HepG2 (cell line): ENCODE measurements at regions not wholly inside any gene's neighbourhood (a gene's known extent, or its start where the extent isn't known, plus 50 kb on each side); places are given as distances from the start of the nearest gene placed in this dataset.

Experiments
- ATAC-seq: fragments of 200-7000 bp; cut with Tn5 transposase; 3 replicates; pipeline ENCODE4 v1.9.1; 2020; ENCODE audit warnings: mild to moderate bottlenecking, moderate library complexity
- BruUV-seq: library from RNA; stranded (reverse); fragments of 400-500 nt; replicated peaks from 2 replicates; lab custom pipeline; 2021; lab: Mats Ljungman, UMichigan
- CTCF ChIA-PET: fragments of 300-600 bp; formaldehyde crosslinking; extraction: SDS; loops from one replicate; lab custom pipeline; 2021; ENCODE audit warnings: low total read pairs, inconsistent platforms, low intra/inter-chr PET ratio; lab: Yijun Ruan, JAX
- POLR2A ChIA-PET: fragments of 350-600 bp; sonication (Branson Sonifier 250); formaldehyde crosslinking; loops from one replicate; lab custom pipeline; 2020; ENCODE audit warnings: antibody characterized with exemption, inconsistent platforms; lab: Yijun Ruan, JAX
- DNase-seq: peaks from one replicate; pipeline ENCODE4 v3.0.0-alpha.2; 2015; ENCODE audit warnings: low spot score
- FAIRE-seq: peaks from 3 replicates; lab custom pipeline; 2011; peaks lifted over from hg19 to GRCh38; lab: Jason Lieb, UNC
- H2AFZ ChIP-seq: one replicate; pipeline ENCODE4 v1.6.1; 2011; ENCODE audit warnings: low read length, inconsistent platforms
- H3K27ac ChIP-seq: fragments of 300-600 bp; 3 replicates; pipeline ENCODE4 v1.8.0; 2011; ENCODE audit warnings: mixed run types, mild to moderate bottlenecking, mixed read lengths, low read length, inconsistent platforms; ENCODE audit not compliant: insufficient read depth; ENCODE audit errors: extremely low read length
- H3K27me3 ChIP-seq, 2 experiments: fragments of 200-600 bp in 1 of 2; 2 replicates in 1 of 2; 3 replicates in 1 of 2; pipeline versions ENCODE4 v1.6.0 to v1.8.0; 2011; ENCODE audit warnings: low read length in 2 of 2, mild to moderate bottlenecking in 2 of 2, moderate library complexity in 2 of 2, inconsistent platforms in 1 of 2; ENCODE audit not compliant: insufficient read depth in 2 of 2, control insufficient read depth in 1 of 2
- H3K36me3 ChIP-seq, 2 experiments: fragments of 200-600 bp in 1 of 2; replicated peaks in 1 of 2; 2 replicates in 1 of 2; 3 replicates in 1 of 2; pipeline versions ENCODE4 v1.5.1 to v1.8.0; 2011; ENCODE audit warnings: low read length in 2 of 2, inconsistent platforms in 1 of 2; ENCODE audit not compliant: insufficient read depth in 2 of 2, control insufficient read depth in 1 of 2
- H3K4me1 ChIP-seq: 2 replicates; pipeline ENCODE4 v1.5.1; 2012; ENCODE audit warnings: low read length, inconsistent platforms; ENCODE audit not compliant: insufficient read depth
- H3K4me2 ChIP-seq: 2 replicates; pipeline ENCODE4 v1.6.0; 2011; ENCODE audit warnings: low read depth, low read length, inconsistent platforms
- H3K4me3 ChIP-seq, 3 experiments: fragments of 200-600 bp in 1 of 3; sonication (generic), shearing (Covaris generic) in 1 of 3; replicated peaks in 1 of 3; 2 replicates each; pipeline ENCODE4 v1.5.1; 2011 to 2016; ENCODE audit warnings: low read length in 3 of 3, inconsistent platforms in 2 of 3, low read depth in 2 of 3, mild to moderate bottlenecking in 2 of 3, control low read depth in 1 of 3, mixed read lengths in 1 of 3; ENCODE audit not compliant: insufficient read depth in 1 of 3
- H3K79me2 ChIP-seq: one replicate; pipeline ENCODE4 v1.6.1; 2011; ENCODE audit warnings: low read length, inconsistent platforms; ENCODE audit not compliant: insufficient read depth
- H3K9ac ChIP-seq: 2 replicates; pipeline ENCODE4 v1.6.0; 2011; ENCODE audit warnings: mild to moderate bottlenecking, low read depth, low read length, inconsistent platforms; ENCODE audit not compliant: insufficient read depth
- H3K9me3 ChIP-seq: 2 replicates; pipeline ENCODE4 v1.5.1; 2012; ENCODE audit warnings: mild to moderate bottlenecking, low read length
- H4K20me1 ChIP-seq: 2 replicates; pipeline ENCODE4 v1.6.0; 2011; ENCODE audit warnings: inconsistent platforms, mild to moderate bottlenecking, low read length, moderate library complexity; ENCODE audit not compliant: insufficient read depth
- ARNTL ChIP-seq: sonication (generic); formaldehyde crosslinking; IDR thresholded peaks from 2 replicates; pipeline ENCODE4 v1.4.0; 2020; ENCODE audit warnings: mild to moderate bottlenecking, missing genetic modification reagents
- BORCS8-MEF2B ChIP-seq: sonication (generic); formaldehyde crosslinking; IDR thresholded peaks from 2 replicates; pipeline ENCODE4 v1.8.0; 2022; ENCODE audit warnings: mild to moderate bottlenecking, missing genetic modification reagents
- CBX5 ChIP-seq: sonication (generic); formaldehyde crosslinking; IDR thresholded peaks from 2 replicates; pipeline ENCODE4 v1.4.0; 2020; ENCODE audit warnings: missing genetic modification reagents, borderline replicate concordance
- FOXO1 ChIP-seq: sonication (generic); formaldehyde crosslinking; IDR thresholded peaks from 2 replicates; pipeline ENCODE4 v1.4.0; 2020; ENCODE audit warnings: missing genetic modification reagents
- FOXP4 ChIP-seq: sonication (generic); formaldehyde crosslinking; IDR thresholded peaks from 2 replicates; pipeline ENCODE4 v1.4.0; 2020; ENCODE audit warnings: missing genetic modification reagents
- RFXAP ChIP-seq: sonication (generic); formaldehyde crosslinking; IDR thresholded peaks from 2 replicates; pipeline ENCODE4 v1.4.0; 2020; ENCODE audit warnings: missing genetic modification reagents, borderline replicate concordance
- SIN3A ChIP-seq: IDR thresholded peaks from 2 replicates; pipeline ENCODE4 v1.6.1; 2011; ENCODE audit warnings: low read depth, mild to moderate bottlenecking, control low read depth, low read length, borderline replicate concordance
- SMARCC2 ChIP-seq: fragments of 450-650 bp; IDR thresholded peaks from 2 replicates; pipeline ENCODE4 v1.6.1; 2017; ENCODE audit warnings: antibody characterized with exemption, mild to moderate bottlenecking
- ZFP37 ChIP-seq: sonication (generic); formaldehyde crosslinking; IDR thresholded peaks from 2 replicates; pipeline ENCODE4 v1.4.0; 2020; ENCODE audit warnings: missing genetic modification reagents, borderline replicate concordance
- ZNF3 ChIP-seq: IDR thresholded peaks from 2 replicates; pipeline ENCODE4 v1.7.0; 2017; ENCODE audit warnings: inconsistent platforms
- ZNF510 ChIP-seq: sonication (generic); formaldehyde crosslinking; IDR thresholded peaks from 2 replicates; pipeline ENCODE4 v1.4.0; 2020; ENCODE audit warnings: low read depth, mild to moderate bottlenecking, missing genetic modification reagents
- ZNF556 ChIP-seq: sonication (generic); formaldehyde crosslinking; IDR thresholded peaks from 2 replicates; pipeline ENCODE4 v1.4.0; 2020; ENCODE audit warnings: mild to moderate bottlenecking, missing genetic modification reagents, borderline replicate concordance
- ZNF713 ChIP-seq: sonication (generic); formaldehyde crosslinking; IDR thresholded peaks from 2 replicates; pipeline ENCODE4 v1.4.0; 2020; ENCODE audit warnings: mild to moderate bottlenecking, missing genetic modification reagents
- ZNF75D ChIP-seq: sonication (generic); formaldehyde crosslinking; IDR thresholded peaks from 2 replicates; pipeline ENCODE4 v1.8.1; 2023; ENCODE audit warnings: missing genetic modification reagents, mild to moderate bottlenecking, borderline replicate concordance
- ZSCAN22 ChIP-seq: sonication (generic); formaldehyde crosslinking; IDR thresholded peaks from 2 replicates; pipeline ENCODE4 v1.4.0; 2020; ENCODE audit warnings: mild to moderate bottlenecking, missing genetic modification reagents
- WGBS: methylation state at CpG from one replicate; pipeline ENCODE4 v1.1.6; 2017; ENCODE audit warnings: low lambda C conversion rate; 5-methylcytosine and 5-hydroxymethylcytosine counted together
- in situ Hi-C: cut with HindIII; loops from 2 replicates; pipeline ENCODE4 v1.10.0; 2017; ENCODE audit warnings: low pct_unique_long_range_greater_than_20kb; ENCODE audit not compliant: extremely low pct_ligation_motif_present
- intact Hi-C: fragments of 100-400 bp; cut with micrococcal nuclease; formaldehyde crosslinking; loops from one replicate; pipeline ENCODE4 v1.10.0; 2022; ENCODE audit not compliant: unreplicated experiment

GRCh38 chr2:74076074-74076470 lies 71.6 kb downstream of the BOLA3 start:
- Histone ChIP-seq H3K4me2 (no peak overlapping the region), H3K4me1 (no peaks in the 10 kb centered on the region), H3K9me3 (no peaks in the 10 kb centered on the region), H3K79me2 (no peaks in the 10 kb centered on the region), H3K4me3 (no peak overlapping the region), H3K36me3 (peaks cover 6 to 54% of the 10 kb centered on the region in 2 experiments; a peak in 4 of 5 replicates), H2AFZ (no peak overlapping the region), H3K27me3 (no peaks in the 10 kb centered on the region)
- intact Hi-C loops: no loop called here
- CTCF ChIA-PET: no interaction called here
- FAIRE-seq: no peak
- TF ChIP-seq FOXP4: no peak
- TF ChIP-seq SIN3A: no peak
- TF ChIP-seq FOXO1 (CRISPR knock-in tag): no peak
- no peak for TF ChIP-seq ZNF75D (CRISPR knock-in tag)
- no peak for TF ChIP-seq ZNF556 (CRISPR knock-in tag)
- no peak for TF ChIP-seq CBX5 (CRISPR knock-in tag)
- no peak for TF ChIP-seq SMARCC2
- TF ChIP-seq, all 625 proteins: peak for 0
- POLR2A ChIA-PET: no interaction called here
- ATAC-seq (no peak), DNase-seq (no peak)
- WGBS: 98% methylated on average over 1 of the region's 1 CpG
- no peak overlapping the region for H3K27ac ChIP-seq
- no peak overlapping the region for H3K9ac ChIP-seq
- in situ Hi-C loops: no loop called here
- H4K20me1 ChIP-seq: no peaks in the 10 kb centered on the region
- BruUV-seq: no TSS peak

GRCh38 chr2:74077636-74078035 lies 70.1 kb downstream of the BOLA3 start:
- Histone ChIP-seq H2AFZ (no peak overlapping the region), H3K4me1 (no peaks in the 10 kb centered on the region), H3K27me3 (no peaks in the 10 kb centered on the region), H3K4me2 (no peak overlapping the region), H3K9me3 (no peaks in the 10 kb centered on the region), H3K27ac (no peak overlapping the region), H4K20me1 (no peaks in the 10 kb centered on the region), H3K9ac (no peak overlapping the region), H3K4me3 (no peak overlapping the region), H3K79me2 (no peaks in the 10 kb centered on the region), H3K36me3 (peaks cover 11 to 68% of the 10 kb centered on the region in 2 experiments)
- TF ChIP-seq ZNF3 (CRISPR knock-in tag): no peak
- TF ChIP-seq ZNF713 (CRISPR knock-in tag): no peak
- TF ChIP-seq ZNF510 (CRISPR knock-in tag): no peak
- no peak for TF ChIP-seq ZSCAN22
- no peak for TF ChIP-seq ZFP37 (CRISPR knock-in tag)
- no peak for TF ChIP-seq BORCS8-MEF2B (CRISPR knock-in tag)
- TF ChIP-seq RFXAP (CRISPR knock-in tag): no peak
- no peak for TF ChIP-seq ARNTL (CRISPR knock-in tag)
- no peak for ATAC-seq
- BruUV-seq: no TSS peak
- ChIA-PET CTCF (no interaction called here), POLR2A (no interaction called here)
- no peak for DNase-seq
- in situ Hi-C loops: no loop called here
- FAIRE-seq: no peak
- intact Hi-C loops: no loop called here
- WGBS: 94% methylated on average over 7 of the region's 7 CpGs
